ENCODE measurements at regions not wholly inside any gene's neighbourhood (a gene's known extent, or its start where the extent isn't known, plus 50 kb on each side); places are given as distances from the start of the nearest gene placed in this dataset.

DNA sequence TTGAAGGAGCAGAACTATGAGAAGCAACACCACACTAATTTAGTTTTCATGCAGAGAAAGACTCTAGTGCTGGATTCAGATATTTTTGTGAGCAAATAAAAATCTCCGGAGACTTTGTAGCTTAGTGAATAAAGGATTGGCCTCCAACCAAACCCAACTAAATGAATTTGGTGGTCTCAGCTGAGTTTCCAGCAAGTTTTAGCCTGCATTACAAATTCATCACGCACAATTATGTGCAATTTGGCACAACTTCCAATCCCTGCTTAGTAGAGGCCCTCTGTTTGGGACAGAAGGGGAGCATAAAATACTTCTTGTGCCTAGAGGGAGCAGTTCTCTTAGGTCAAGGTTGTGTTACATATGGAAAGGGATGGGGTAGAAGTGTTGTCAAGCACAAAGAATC lies 112.3 kb upstream of the ADAMTSL1 start:
- TF ChIP-seq POLR2A (IDR thresholded peaks at IDR 0.05; ENCODE audit: low read length) (no peak), GATA1 (IDR thresholded peaks at IDR 0.05; ENCODE audit: low read depth, low read length) (no peak)

Measured in erythroblast (primary cell).